Pancreas (tissue), 10 donors: ENCODE measurements at regions not wholly inside any gene's neighbourhood (a gene's known extent, or its start where the extent isn't known, plus 50 kb on each side); places are given as distances from the start of the nearest gene placed in this dataset.

Experiments
- ATAC-seq, 4 donors: fragments of 200-7000 bp; cut with Tn5 transposase; one replicate each; pipeline versions ENCODE4 v1.8.0 to v1.9.1; 2020; ENCODE audit warnings: mild to moderate bottlenecking in 4 of 4, moderate library complexity in 4 of 4
- DNase-seq, 6 donors: peaks; one replicate each; pipeline ENCODE4 v3.0.0-alpha.2; 2020
- FAIRE-seq: peaks from 2 replicates; lab custom pipeline; 2012; peaks lifted over from hg19 to GRCh38; lab: Jason Lieb, UNC
- H3K27ac ChIP-seq, 4 donors: fragments of 200-600 bp; sonication (generic); 1 replicate in 3 of 4; 2 replicates in 1 of 4; pipeline versions ENCODE4 v1.5.0 to v1.8.0; 2020
- H3K27me3 ChIP-seq, 4 donors: fragments of 200-600 bp; one replicate each; pipeline ENCODE4 v1.8.0; 2021
- H3K36me3 ChIP-seq, 3 donors: fragments of 200-600 bp; sonication (generic) in 1 of 3; one replicate each; pipeline versions ENCODE4 v1.5.0 to v1.8.0; 2020 to 2021
- H3K4me1 ChIP-seq, 3 donors: fragments of 200-600 bp; one replicate each; pipeline ENCODE4 v1.8.0; 2021
- H3K4me3 ChIP-seq, 4 donors: fragments of 200-600 bp; sonication (generic) in 2 of 4; one replicate each; pipeline versions ENCODE4 v1.5.0 to v1.8.0; 2020 to 2021
- H3K9me3 ChIP-seq, 4 donors: fragments of 200-600 bp; one replicate each; pipeline ENCODE4 v1.8.0; 2021
- WGBS, 2 donors: extraction: QIAGEN DNeasy Blood & Tissue Kit; methylation state at CpG; one replicate each; pipeline ENCODE4 v1.1.7; 2013; 5-methylcytosine and 5-hydroxymethylcytosine counted together
- intact Hi-C, 3 donors: fragments of 100-400 bp; cut with DNase I; formaldehyde crosslinking; loops; one replicate each; pipeline versions ENCODE4 v1.11.1 to v1.14.2; 2022
- TF ChIP-seq, protein P1 (sequence below), 4 donors: fragments of 200-600 bp; sonication (generic) in 3 of 4; IDR thresholded peaks; one replicate each; pipeline versions ENCODE4 v1.5.0 to v1.8.0; 2021; ENCODE audit warnings: antibody characterized with exemption in 4 of 4
- donor health status: healthy with polysubstance abuse.
- donor health status: DM: no; HTN: no; CAD: no; lungs with moderate emphysema.
- donor health status: DM: no; HTN: no; CAD: no.
- donor health status: control.
- donor health status: control.
- donor health status: Bipolar disorder and iron deficiency.
- donor health status: DM: yes; HTN: yes; CAD: no.
- donor health status: DM: no; HTN: no; CAD: no.
- donor health status: DM: no; HTN: no; CAD: no.
- donor health status: DM: yes; HTN: yes; CAD: no.

DNA sequence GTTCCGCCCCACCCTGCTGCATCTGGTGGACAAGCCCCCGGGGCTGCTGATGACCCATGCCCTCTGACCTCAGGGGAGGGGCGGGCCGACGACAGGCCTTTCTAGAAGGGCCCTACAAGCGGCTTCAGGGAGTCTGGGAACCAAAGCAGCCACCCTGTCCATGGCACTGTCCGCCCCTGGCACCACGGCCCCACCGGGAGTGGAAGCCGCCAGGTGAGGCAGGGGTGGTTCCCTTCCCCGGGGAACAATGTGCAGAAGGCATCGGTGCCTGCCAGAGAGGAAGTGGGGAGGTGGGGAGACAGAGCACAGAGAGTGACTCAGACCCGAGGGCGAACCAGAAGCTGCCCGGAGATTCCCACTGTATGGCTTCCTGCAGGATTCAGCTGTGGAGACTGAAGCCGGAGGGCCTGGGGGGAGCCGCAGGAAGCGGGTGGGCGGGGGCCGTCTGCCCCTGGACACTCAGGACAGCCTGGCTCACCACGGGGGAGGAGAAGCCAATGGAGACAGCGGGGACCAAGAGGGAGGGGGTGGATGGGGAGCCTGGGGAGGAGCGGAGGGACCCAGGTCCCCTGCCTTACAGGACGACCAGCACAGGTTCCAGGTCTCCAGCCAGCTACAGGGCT lies 134.0 kb downstream of the TPRA1 start:
- Histone ChIP-seq H3K27me3 (peaks cover 0 to 19% (median 5%) of the 10 kb centered on the region in 4 donors), H3K27ac (peak overlapping the region in 1 of 4 donors; percentile 41), H3K4me3 (peak overlapping the region in 1 of 4 donors; percentile 38), H3K9me3 (no peaks in the 10 kb centered on the region), H3K4me1 (peaks cover 0 to 5% (median 0%) of the 10 kb centered on the region in 3 donors), H3K36me3 (no peaks in the 10 kb centered on the region)
- 14 to 17% methylated on average over 24 of the region's 24 CpGs for WGBS, 2 donors
- no peak for FAIRE-seq
- peak; percentile 33 to 76 (median 54) for ATAC-seq
- DNase-seq, result peak in 2 of 6 donors; percentile 24 to 63
- intact Hi-C loops, result loop anchor here in 1 of 3 donors (10.0 kb wide), 3 partner anchors 482 to 932 kb away; partner anchors contain the start of gene CHST13
- TF ChIP-seq, protein P1, sequence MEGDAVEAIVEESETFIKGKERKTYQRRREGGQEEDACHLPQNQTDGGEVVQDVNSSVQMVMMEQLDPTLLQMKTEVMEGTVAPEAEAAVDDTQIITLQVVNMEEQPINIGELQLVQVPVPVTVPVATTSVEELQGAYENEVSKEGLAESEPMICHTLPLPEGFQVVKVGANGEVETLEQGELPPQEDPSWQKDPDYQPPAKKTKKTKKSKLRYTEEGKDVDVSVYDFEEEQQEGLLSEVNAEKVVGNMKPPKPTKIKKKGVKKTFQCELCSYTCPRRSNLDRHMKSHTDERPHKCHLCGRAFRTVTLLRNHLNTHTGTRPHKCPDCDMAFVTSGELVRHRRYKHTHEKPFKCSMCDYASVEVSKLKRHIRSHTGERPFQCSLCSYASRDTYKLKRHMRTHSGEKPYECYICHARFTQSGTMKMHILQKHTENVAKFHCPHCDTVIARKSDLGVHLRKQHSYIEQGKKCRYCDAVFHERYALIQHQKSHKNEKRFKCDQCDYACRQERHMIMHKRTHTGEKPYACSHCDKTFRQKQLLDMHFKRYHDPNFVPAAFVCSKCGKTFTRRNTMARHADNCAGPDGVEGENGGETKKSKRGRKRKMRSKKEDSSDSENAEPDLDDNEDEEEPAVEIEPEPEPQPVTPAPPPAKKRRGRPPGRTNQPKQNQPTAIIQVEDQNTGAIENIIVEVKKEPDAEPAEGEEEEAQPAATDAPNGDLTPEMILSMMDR (IDR thresholded peaks at IDR 0.05), result no peak

DNA sequence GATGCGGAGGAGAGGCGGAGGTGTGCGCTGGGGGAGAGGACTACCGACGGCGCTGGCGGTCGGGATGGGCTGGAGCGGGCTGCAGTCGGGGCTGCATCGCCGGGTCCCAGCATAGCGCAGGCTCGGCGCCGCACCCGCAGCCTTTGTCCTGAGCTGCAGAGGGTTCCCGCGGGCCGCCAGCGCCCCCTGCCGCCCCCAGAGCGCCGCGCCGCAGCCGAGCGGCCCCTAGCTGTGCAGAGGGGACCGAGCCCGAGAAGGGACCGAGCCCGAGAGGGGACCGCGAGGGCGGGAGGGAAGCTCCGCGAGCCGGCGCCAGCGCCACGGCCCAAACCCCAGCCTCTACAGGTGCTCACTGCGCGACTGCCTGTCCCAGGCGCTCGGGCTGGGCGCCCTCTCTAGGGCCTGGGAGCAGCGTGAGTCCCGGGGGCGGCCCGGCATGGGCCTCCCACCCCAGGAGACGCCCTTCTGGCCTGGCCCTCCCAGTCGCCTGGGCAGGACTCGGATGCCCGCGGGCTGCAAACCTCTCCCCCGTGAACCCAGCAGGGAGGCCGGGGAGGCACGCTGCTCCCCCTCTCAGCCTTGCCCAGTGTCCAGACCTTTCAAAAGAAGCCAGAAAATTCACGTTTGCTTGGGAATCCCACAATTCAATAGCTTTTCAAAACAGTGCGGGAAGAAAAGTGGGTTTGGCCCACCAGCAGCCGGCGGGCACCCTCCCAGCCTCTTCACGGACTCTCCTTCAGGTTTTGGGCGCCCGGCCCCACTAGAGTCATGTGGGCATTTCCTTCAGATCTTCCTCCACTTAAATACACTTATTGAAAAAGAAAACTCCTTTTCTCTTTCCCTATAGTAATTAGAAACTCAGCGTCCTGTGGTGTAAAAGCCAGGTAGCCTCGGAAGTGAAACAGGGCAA lies 134.7 kb downstream of the TPRA1 start:
- H3K4me1 ChIP-seq, result peaks cover 0 to 5% (median 0%) of the 10 kb centered on the region in 3 donors
- TF ChIP-seq, protein P1 (IDR thresholded peaks at IDR 0.05), result peak; percentile 91 to 97 (median 96)
- ATAC-seq (peak; percentile 93 to 97 (median 94)), DNase-seq (peak; percentile 41 to 94 (median 76)), FAIRE-seq (no peak)
- peaks cover 0 to 19% (median 5%) of the 10 kb centered on the region in 4 donors for H3K27me3 ChIP-seq
- no peaks in the 10 kb centered on the region for H3K9me3 ChIP-seq
- WGBS, 2 donors, result 5 to 9% methylated on average over 39 to 67 of the region's 67 CpGs
- H3K36me3 ChIP-seq, result no peaks in the 10 kb centered on the region
- peak overlapping the region in 1 of 4 donors; percentile 38 for H3K4me3 ChIP-seq
- H3K27ac ChIP-seq, result no peak overlapping the region
- intact Hi-C loops, result loop anchor here in 1 of 3 donors (10.0 kb wide), 3 partner anchors 481 to 931 kb away; partner anchors contain the start of gene CHST13

DNA sequence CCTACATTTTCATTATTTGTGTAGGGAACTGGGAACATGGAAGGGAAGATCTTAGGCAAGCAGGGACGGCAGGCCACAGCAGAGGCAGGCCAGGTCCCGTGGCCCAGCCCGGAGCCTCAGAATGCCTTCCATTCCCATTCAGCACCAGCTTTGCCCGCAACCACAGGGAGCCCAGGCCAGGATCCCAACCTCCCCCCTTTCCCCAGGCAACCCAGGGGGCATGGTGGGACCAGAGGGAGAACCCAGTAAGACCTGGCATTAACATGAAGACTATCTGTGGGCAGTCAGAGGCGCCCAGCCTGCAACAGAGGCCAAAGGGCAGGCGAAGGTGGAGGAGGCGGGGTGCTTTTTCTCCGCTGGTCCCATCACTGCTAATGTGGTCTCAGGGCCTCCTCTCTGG lies 135.6 kb downstream of the TPRA1 start:
- DNase-seq, result peak in 1 of 6 donors; percentile 44
- Histone ChIP-seq H3K9me3 (no peaks in the 10 kb centered on the region), H3K4me3 (no peak overlapping the region), H3K27ac (no peak overlapping the region), H3K36me3 (no peaks in the 10 kb centered on the region), H3K27me3 (peaks cover 0 to 19% (median 5%) of the 10 kb centered on the region in 4 donors), H3K4me1 (peaks cover 0 to 5% (median 0%) of the 10 kb centered on the region in 3 donors)
- TF ChIP-seq, protein P1 (IDR thresholded peaks at IDR 0.05), result no peak
- no peak for ATAC-seq
- intact Hi-C loops, result loop anchor here in 1 of 3 donors (10.0 kb wide), 3 partner anchors 480 to 930 kb away; partner anchors contain the start of gene CHST13
- no peak for FAIRE-seq
- WGBS, 2 donors, result 67% methylated on average over 8 of the region's 8 CpGs

DNA sequence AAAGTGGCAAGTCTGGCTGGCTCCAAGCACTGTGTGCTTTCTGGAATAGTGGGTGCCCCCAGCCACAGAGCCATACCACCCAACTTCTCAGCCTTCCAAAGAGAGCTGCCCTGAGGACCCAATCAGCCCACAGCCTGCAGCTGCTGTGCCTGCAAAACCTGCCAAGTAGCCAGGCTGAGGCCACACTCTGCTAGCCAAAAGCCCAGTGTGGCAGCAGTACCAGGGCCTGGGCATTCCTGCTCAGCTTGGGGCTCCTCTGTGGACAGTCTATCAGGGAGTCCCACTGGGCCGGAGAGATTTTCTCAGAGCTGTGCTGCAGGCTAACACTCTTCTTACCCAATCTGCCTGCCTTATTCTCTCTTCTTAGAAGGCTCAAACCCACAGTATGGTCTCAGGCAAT lies 136.5 kb downstream of the TPRA1 start:
- H3K4me1 ChIP-seq, result peaks cover 0 to 5% (median 0%) of the 10 kb centered on the region in 3 donors
- H3K4me3 ChIP-seq, result no peak overlapping the region
- TF ChIP-seq, protein P1 (IDR thresholded peaks at IDR 0.05), result no peak
- H3K36me3 ChIP-seq, result no peaks in the 10 kb centered on the region
- ATAC-seq (no peak), FAIRE-seq (no peak), DNase-seq (peak in 1 of 6 donors; percentile 36)
- peaks cover 0 to 19% (median 5%) of the 10 kb centered on the region in 4 donors for H3K27me3 ChIP-seq
- H3K9me3 ChIP-seq, result no peaks in the 10 kb centered on the region
- no peak overlapping the region for H3K27ac ChIP-seq
- intact Hi-C loops, result loop anchor here in 1 of 3 donors (10.0 kb wide), 3 partner anchors 479 to 929 kb away; partner anchors contain the start of gene CHST13
- WGBS, 2 donors, result 69 to 76% methylated on average over 1 of the region's 1 CpG
